Panc1 (cell line): ENCODE measurements at regions not wholly inside any gene's neighbourhood (a gene's known extent, or its start where the extent isn't known, plus 50 kb on each side); places are given as distances from the start of the nearest gene placed in this dataset.

Source experiments
- ATAC-seq: fragments of 200-7000 bp; cut with Tn5 transposase; 2 replicates; pipeline ENCODE4 v1.9.1; 2020; ENCODE audit warnings: mild to moderate bottlenecking, moderate library complexity
- BruUV-seq: library from RNA; stranded (reverse); fragments of 400-500 nt; replicated peaks from 2 replicates; lab custom pipeline; 2021; lab: Mats Ljungman, UMichigan
- CTCF ChIA-PET: fragments of 300-600 bp; sonication (Branson Sonifier 250); formaldehyde crosslinking; loops from one replicate; lab custom pipeline; 2022; ENCODE audit warnings: antibody characterized with exemption; lab: Charles Lee
- POLR2A ChIA-PET: fragments of 300-600 bp; sonication (Branson Sonifier 250); formaldehyde crosslinking; loops from one replicate; lab custom pipeline; 2022; ENCODE audit warnings: antibody characterized with exemption; lab: Charles Lee
- DNase-seq: peaks from one replicate; pipeline ENCODE4 v3.0.0-alpha.2; 2010; ENCODE audit warnings: low read depth, low spot score
- H3K27ac ChIP-seq: 2 replicates; pipeline ENCODE4 v1.5.1; 2011; ENCODE audit warnings: mild to moderate bottlenecking, low read length, inconsistent platforms
- H3K27me3 ChIP-seq: fragments of 200-500 bp; sonication (Bioruptor generic); 2 replicates; pipeline ENCODE4 v1.6.0; 2014; ENCODE audit warnings: low read length, inconsistent platforms; ENCODE audit not compliant: control insufficient read depth, insufficient read depth
- H3K36me3 ChIP-seq: fragments of 200-500 bp; sonication (Bioruptor generic); 2 replicates; pipeline ENCODE4 v1.5.1; 2014; ENCODE audit warnings: inconsistent platforms, mild to moderate bottlenecking, low read length, moderate library complexity; ENCODE audit not compliant: control insufficient read depth, insufficient read depth
- H3K4me1 ChIP-seq: 2 replicates; pipeline ENCODE4 v1.5.1; 2011; ENCODE audit warnings: inconsistent platforms, mild to moderate bottlenecking, low read length, moderate library complexity; ENCODE audit not compliant: control insufficient read depth, insufficient read depth
- H3K4me3 ChIP-seq, 2 experiments: 2 replicates each; pipeline ENCODE4 v1.5.1; 2011 to 2012; ENCODE audit warnings: low read depth in 2 of 2, low read length in 2 of 2, mild to moderate bottlenecking in 2 of 2, inconsistent platforms in 1 of 2, moderate library complexity in 1 of 2
- H3K9me3 ChIP-seq: fragments of 200-500 bp; sonication (Bioruptor generic); 2 replicates; pipeline ENCODE4 v1.5.1; 2014; ENCODE audit warnings: low read depth, mild to moderate bottlenecking, inconsistent platforms, low read length, moderate library complexity; ENCODE audit not compliant: control insufficient read depth, insufficient read depth
- CTCF ChIP-seq: fragments of 450-650 bp; IDR thresholded peaks from 2 replicates; pipeline ENCODE4 v1.5.1; 2017; ENCODE audit warnings: mild to moderate bottlenecking
- POLR2AphosphoS5 ChIP-seq: IDR thresholded peaks from 2 replicates; pipeline ENCODE4 v1.6.1; 2012; ENCODE audit warnings: mild to moderate bottlenecking, low read depth, low read length, moderate library complexity
- REST ChIP-seq, 2 experiments: IDR thresholded peaks; 2 replicates each; pipeline ENCODE4 v1.6.1; 2011 to 2012; ENCODE audit warnings: low read depth in 2 of 2, control low read depth in 1 of 2, low read length in 1 of 2, mild to moderate bottlenecking in 1 of 2, moderate library complexity in 1 of 2; ENCODE audit not compliant: insufficient read depth in 1 of 2
- SIN3A ChIP-seq: IDR thresholded peaks from 2 replicates; pipeline ENCODE4 v1.6.1; 2012; ENCODE audit warnings: low read depth, mild to moderate bottlenecking, low read length, moderate library complexity, borderline replicate concordance; ENCODE audit not compliant: insufficient read depth
- TCF7L2 ChIP-seq: IDR thresholded peaks from 2 replicates; pipeline ENCODE4 v1.6.1; 2011; ENCODE audit warnings: mild to moderate bottlenecking, low read depth, low read length, inconsistent platforms
- in situ Hi-C: cut with HindIII; loops from 2 replicates; pipeline ENCODE4 v1.10.0; 2016; ENCODE audit warnings: low sequenced_read_pairs, low pct_unique_long_range_greater_than_20kb
- intact Hi-C: fragments of 100-400 bp; cut with micrococcal nuclease; formaldehyde crosslinking; loops from one replicate; pipeline ENCODE4 v1.10.0; 2022; ENCODE audit not compliant: unreplicated experiment

- no peaks in the 10 kb centered on the region for H3K4me1 ChIP-seq
- no peaks in the 10 kb centered on the region for H3K36me3 ChIP-seq
- peaks cover 12% of the 10 kb centered on the region for H3K27me3 ChIP-seq
- TF ChIP-seq TCF7L2 (no peak), CTCF (no peak), SIN3A (no peak), POLR2AphosphoS5 (no peak), REST (IDR thresholded peaks at IDR 0.05; ENCODE audit: insufficient read depth in 1 of 2, low read depth in 2 of 2, low read length in 1 of 2) (no peak)
- no TSS peak for BruUV-seq
- no peak for DNase-seq
- no peak for ATAC-seq
- H3K27ac ChIP-seq = no peak overlapping the region
- ChIA-PET CTCF (no interaction called here), POLR2A (interaction anchor here (0.7 kb wide), 1 partner anchor 223 kb away, joined by 19 read pairs; no protein-coding TSS in a partner anchor)
- in situ Hi-C loops (no loop called here), intact Hi-C loops (no loop called here)
- no peak overlapping the region for H3K4me3 ChIP-seq
- H3K9me3 ChIP-seq = no peaks in the 10 kb centered on the region
Measured at GRCh38 chr10:125249948-125250347, 89.6 kb upstream of the CTBP2 start.

- ATAC-seq = no peak
- TF ChIP-seq POLR2AphosphoS5 (no peak), REST (IDR thresholded peaks at IDR 0.05; ENCODE audit: insufficient read depth in 1 of 2, low read depth in 2 of 2, low read length in 1 of 2) (no peak), TCF7L2 (no peak), SIN3A (no peak), CTCF (no peak)
- no TSS peak for BruUV-seq
- ChIA-PET CTCF (no interaction called here), POLR2A (no interaction called here)
- H3K9me3 ChIP-seq = no peaks in the 10 kb centered on the region
- peaks cover 12% of the 10 kb centered on the region for H3K27me3 ChIP-seq
- in situ Hi-C loops (no loop called here), intact Hi-C loops (no loop called here)
- no peaks in the 10 kb centered on the region for H3K36me3 ChIP-seq
- no peak for DNase-seq
- no peak overlapping the region for H3K27ac ChIP-seq
- H3K4me1 ChIP-seq = no peaks in the 10 kb centered on the region
- no peak overlapping the region for H3K4me3 ChIP-seq
Measured at GRCh38 chr10:125248489-125248888, 88.1 kb upstream of the CTBP2 start.
